HCT116 (cell line): ENCODE measurements at regions not wholly inside any gene's neighbourhood (a gene's known extent, or its start where the extent isn't known, plus 50 kb on each side); places are given as distances from the start of the nearest gene placed in this dataset.

Experiments
- ATAC-seq: fragments of 200-7000 bp; cut with Tn5 transposase; 2 replicates; pipeline ENCODE4 v1.9.1; 2020; ENCODE audit warnings: mild to moderate bottlenecking, moderate library complexity
- BruUV-seq: library from RNA; stranded (reverse); fragments of 400-500 nt; replicated peaks from 2 replicates; lab custom pipeline; 2021; lab: Mats Ljungman, UMichigan
- CTCF ChIA-PET: fragments of 300-600 bp; sonication (Branson Sonifier 250); formaldehyde crosslinking; loops from one replicate; lab custom pipeline; 2021; ENCODE audit warnings: antibody characterized with exemption; lab: Charles Lee
- POLR2A ChIA-PET: fragments of 300-600, 350-600 bp; sonication (Branson Sonifier 250); formaldehyde crosslinking; loops from one replicate; lab custom pipeline; 2021; ENCODE audit warnings: antibody characterized with exemption; lab: Charles Lee
- RAD21 ChIA-PET, 2 experiments: fragments of 300-600 bp; sonication (Branson Sonifier 250); formaldehyde crosslinking; loops; one replicate each; lab custom pipeline; 2023; ENCODE audit warnings: low total read pairs in 2 of 2; ENCODE audit not compliant: uncharacterized antibody in 2 of 2, unreplicated experiment in 2 of 2, low non-redundant PET in 1 of 2; lab: Charles Lee
- DNase-seq: peaks from one replicate; pipeline ENCODE4 v3.0.0-alpha.2; 2010; ENCODE audit warnings: low read depth, low spot score
- H2AFZ ChIP-seq: fragments of 200-600 bp; shearing (Covaris generic), sonication (generic); 2 replicates; pipeline ENCODE4 v1.6.1; 2017; ENCODE audit warnings: low read depth, mixed run types, mixed read lengths, antibody characterized with exemption, low read length; ENCODE audit not compliant: poor library complexity, severe bottlenecking
- H3K27ac ChIP-seq: 2 replicates; pipeline ENCODE4 v1.5.1; 2012; ENCODE audit warnings: low read depth, low read length
- H3K27me3 ChIP-seq: fragments of 200-600 bp; sonication (generic); 2 replicates; pipeline ENCODE4 v1.6.1; 2016; ENCODE audit warnings: mixed run types, low read length, mixed read lengths; ENCODE audit not compliant: insufficient read depth
- H3K36me3 ChIP-seq, 2 experiments: fragments of 200-500 bp in 1 of 2; fragments of 200-600 bp in 1 of 2; sonication (Bioruptor generic) in 1 of 2; sonication (generic) in 1 of 2; 2 replicates each; pipeline versions ENCODE4 v1.5.1 to v1.6.1; 2014 to 2016; ENCODE audit warnings: low read length in 2 of 2, inconsistent platforms in 1 of 2, mixed read lengths in 1 of 2, mixed run types in 1 of 2; ENCODE audit not compliant: insufficient read depth in 2 of 2, control insufficient read depth in 1 of 2
- H3K4me1 ChIP-seq, 2 experiments: fragments of 200-600 bp in 1 of 2; sonication (generic) in 1 of 2; 2 replicates each; pipeline versions ENCODE4 v1.5.1 to v1.6.1; 2012 to 2017; ENCODE audit warnings: low read length in 2 of 2, inconsistent platforms in 1 of 2, mild to moderate bottlenecking in 1 of 2, mixed read lengths in 1 of 2, mixed run types in 1 of 2, moderate library complexity in 1 of 2; ENCODE audit not compliant: insufficient read depth in 2 of 2, control insufficient read depth in 1 of 2
- H3K4me2 ChIP-seq: fragments of 200-600 bp; sonication (generic); 2 replicates; pipeline ENCODE4 v1.6.1; 2017; ENCODE audit warnings: mixed run types, low read length, mixed read lengths
- H3K4me3 ChIP-seq, 2 experiments: fragments of 200-600 bp in 1 of 2; sonication (generic) in 1 of 2; replicated peaks in 1 of 2; 2 replicates each; pipeline ENCODE4 v1.5.1; 2011 to 2016; ENCODE audit warnings: low read length in 2 of 2, control low read depth in 1 of 2, low read depth in 1 of 2, mild to moderate bottlenecking in 1 of 2, mixed read lengths in 1 of 2, mixed run types in 1 of 2
- H3K79me2 ChIP-seq: fragments of 200-600 bp; sonication (generic); 2 replicates; pipeline ENCODE4 v1.6.1; 2017; ENCODE audit warnings: mild to moderate bottlenecking, mixed run types, low read length, moderate library complexity, mixed read lengths; ENCODE audit not compliant: insufficient read depth
- H3K9ac ChIP-seq: fragments of 200-600 bp; sonication (generic); 2 replicates; pipeline ENCODE4 v1.6.1; 2016; ENCODE audit warnings: low read length, mixed read lengths
- H3K9me2 ChIP-seq: fragments of 200-600 bp; sonication (generic), shearing (Covaris generic); 2 replicates; pipeline ENCODE4 v1.6.1; 2017; ENCODE audit warnings: mixed run types, mild to moderate bottlenecking, moderate library complexity; ENCODE audit not compliant: insufficient read depth
- H3K9me3 ChIP-seq, 2 experiments: fragments of 200-500 bp in 1 of 2; fragments of 200-600 bp in 1 of 2; sonication (Bioruptor generic) in 1 of 2; sonication (generic) in 1 of 2; 2 replicates each; pipeline ENCODE4 v1.6.1; 2014 to 2017; ENCODE audit warnings: low read length in 2 of 2, mixed read lengths in 2 of 2, inconsistent platforms in 1 of 2, low read depth in 1 of 2, mild to moderate bottlenecking in 1 of 2, mixed run types in 1 of 2, moderate library complexity in 1 of 2; ENCODE audit not compliant: control insufficient read depth in 1 of 2, insufficient read depth in 1 of 2
- H4K20me1 ChIP-seq: fragments of 200-600 bp; sonication (generic), shearing (Covaris generic); 2 replicates; pipeline ENCODE4 v1.6.1; 2017; ENCODE audit warnings: mixed run types, mild to moderate bottlenecking, moderate library complexity; ENCODE audit not compliant: insufficient read depth
- CBX3 ChIP-seq: IDR thresholded peaks from 2 replicates; pipeline ENCODE4 v1.6.1; 2012; ENCODE audit warnings: low read depth
- CEBPB ChIP-seq: IDR thresholded peaks from 2 replicates; pipeline ENCODE4 v1.6.1; 2012; ENCODE audit warnings: low read depth
- EGR1 ChIP-seq: IDR thresholded peaks from 2 replicates; pipeline ENCODE4 v1.6.1; 2012; ENCODE audit warnings: low read depth
- EZH2 ChIP-seq: fragments of 200-600 bp; sonication (generic); IDR thresholded peaks from 2 replicates; pipeline ENCODE4 v1.6.1; 2017; ENCODE audit warnings: antibody characterized with exemption, mixed run types
- EZH2phosphoT487 ChIP-seq: fragments of 200-600 bp; IDR thresholded peaks from 2 replicates; pipeline ENCODE4 v1.6.1; 2018; ENCODE audit warnings: antibody characterized with exemption, borderline replicate concordance
- FOSL1 ChIP-seq: IDR thresholded peaks from 2 replicates; pipeline ENCODE4 v1.6.1; 2012; ENCODE audit warnings: low read depth
- JUND ChIP-seq: IDR thresholded peaks from 2 replicates; pipeline ENCODE4 v1.6.1; 2012
- POLR2A ChIP-seq: IDR thresholded peaks from 2 replicates; pipeline ENCODE4 v1.7.0; 2011; ENCODE audit warnings: borderline replicate concordance; ENCODE audit not compliant: insufficient read depth, insufficient read length; ENCODE audit errors: extremely low read depth
- POLR2AphosphoS5 ChIP-seq: IDR thresholded peaks from 2 replicates; pipeline ENCODE4 v1.6.1; 2011; ENCODE audit warnings: mild to moderate bottlenecking, low read depth, low read length, moderate library complexity
- RAD21 ChIP-seq: IDR thresholded peaks from 2 replicates; pipeline ENCODE4 v1.6.1; 2012; ENCODE audit warnings: low read depth, mild to moderate bottlenecking
- SIN3A ChIP-seq: IDR thresholded peaks from 2 replicates; pipeline ENCODE4 v1.6.1; 2012; ENCODE audit warnings: low read depth
- SP1 ChIP-seq: IDR thresholded peaks from 2 replicates; pipeline ENCODE4 v1.6.1; 2012; ENCODE audit warnings: low read depth
- SRF ChIP-seq: IDR thresholded peaks from 2 replicates; pipeline ENCODE4 v1.6.1; 2012; ENCODE audit warnings: low read depth
- TCF7L2 ChIP-seq: IDR thresholded peaks from 2 replicates; pipeline ENCODE4 v1.7.0; 2011; ENCODE audit warnings: borderline replicate concordance, inconsistent platforms; ENCODE audit not compliant: insufficient read depth, insufficient read length; ENCODE audit errors: extremely low read depth
- YY1 ChIP-seq: IDR thresholded peaks from 2 replicates; pipeline ENCODE4 v1.6.1; 2011; ENCODE audit warnings: low read length, low read depth, moderate library complexity, mild to moderate bottlenecking; ENCODE audit not compliant: insufficient replicate concordance; ENCODE audit errors: extremely low read depth
- intact Hi-C: fragments of 100-400 bp; cut with micrococcal nuclease; formaldehyde crosslinking; loops from 2 replicates; pipeline ENCODE4 v1.10.0; 2022
- TF ChIP-seq, protein P1 (sequence below): IDR thresholded peaks from 2 replicates; pipeline ENCODE4 v1.6.1; 2012
- TF ChIP-seq, protein P2 (sequence below): IDR thresholded peaks from 2 replicates; pipeline ENCODE4 v1.6.1; 2011; ENCODE audit warnings: mild to moderate bottlenecking, low read length, moderate library complexity; ENCODE audit not compliant: insufficient replicate concordance; ENCODE audit errors: extremely low read depth
- TF ChIP-seq, protein P3 (sequence below): IDR thresholded peaks from 2 replicates; pipeline ENCODE4 v1.6.1; 2012

DNA sequence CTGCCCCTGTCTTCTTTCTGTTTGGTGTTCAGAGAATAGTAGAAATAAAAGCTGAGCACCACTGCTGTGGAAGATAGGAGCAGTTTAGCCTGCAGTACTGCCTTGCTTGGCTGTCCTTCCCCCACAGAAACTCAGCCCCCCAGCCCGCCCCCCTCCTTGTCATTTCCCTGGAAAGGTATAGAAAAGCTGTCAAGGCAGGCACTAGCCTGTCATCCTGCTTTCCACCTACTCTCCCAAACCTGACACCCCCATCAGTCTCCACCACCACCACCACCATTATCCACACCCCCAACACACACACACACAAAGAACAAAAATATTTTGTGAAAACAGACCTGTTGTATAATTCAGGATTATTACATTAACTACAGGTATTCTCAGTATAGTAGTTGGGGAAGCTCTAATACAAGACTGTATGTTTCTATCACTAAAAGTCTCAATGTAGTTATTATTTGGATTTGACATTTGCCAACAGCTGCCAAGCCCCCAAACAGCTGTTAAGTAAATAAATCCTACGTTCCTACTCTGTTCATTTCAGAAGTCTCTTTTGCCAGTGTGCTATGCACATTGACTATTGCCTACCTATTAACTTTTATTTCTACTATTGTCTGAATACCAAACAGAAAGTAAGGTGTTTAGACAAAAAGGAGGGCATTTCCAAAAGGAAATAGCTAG lies 128.8 kb downstream of the CYB561 start:
- no peaks in the 10 kb centered on the region for H4K20me1 ChIP-seq
- POLR2A ChIA-PET, result no interaction called here
- H3K9me3 ChIP-seq, result no peaks in the 10 kb centered on the region
- H2AFZ ChIP-seq, result no peak overlapping the region
- ATAC-seq (no peak), DNase-seq (no peak)
- H3K4me3 ChIP-seq, result no peak overlapping the region
- H3K9ac ChIP-seq, result no peak overlapping the region
- H3K79me2 ChIP-seq, result no peaks in the 10 kb centered on the region
- no peak overlapping the region for H3K4me2 ChIP-seq
- RAD21 ChIA-PET, result no interaction called here
- CTCF ChIA-PET, result no interaction called here
- no peaks in the 10 kb centered on the region for H3K9me2 ChIP-seq
- H3K27ac ChIP-seq, result no peak overlapping the region
- no peaks in the 10 kb centered on the region for H3K4me1 ChIP-seq
- TF ChIP-seq, protein P1, sequence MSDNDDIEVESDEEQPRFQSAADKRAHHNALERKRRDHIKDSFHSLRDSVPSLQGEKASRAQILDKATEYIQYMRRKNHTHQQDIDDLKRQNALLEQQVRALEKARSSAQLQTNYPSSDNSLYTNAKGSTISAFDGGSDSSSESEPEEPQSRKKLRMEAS, result no peak
- TF ChIP-seq RAD21 (no peak), CEBPB (no peak)
- no TSS peak for BruUV-seq
- intact Hi-C loops, result no loop called here
- peaks cover 0 to 4% of the 10 kb centered on the region in 2 experiments; a peak in 1 of 4 replicates for H3K36me3 ChIP-seq
- no peaks in the 10 kb centered on the region for H3K27me3 ChIP-seq

DNA sequence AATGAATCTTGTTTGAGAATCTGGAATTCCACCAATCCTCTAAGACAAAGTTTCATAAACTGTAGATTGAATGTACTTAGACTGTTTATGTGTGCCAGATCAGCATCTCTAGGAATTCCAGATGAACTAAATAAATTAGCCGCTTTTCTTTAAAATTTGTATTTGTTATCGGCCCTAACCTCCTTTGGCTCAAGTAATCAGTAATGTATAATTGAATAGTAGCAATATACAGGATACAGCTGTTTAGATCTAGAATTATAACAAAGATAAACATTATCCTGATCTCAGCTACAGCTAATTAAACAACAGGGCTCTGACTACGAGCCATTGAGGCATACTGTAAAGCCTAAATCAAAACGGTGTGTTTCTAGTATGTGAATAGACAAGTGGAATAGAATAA lies 120.3 kb downstream of the CYB561 start:
- DNase-seq, result no peak
- ATAC-seq, result no peak
- Histone ChIP-seq H3K9me3 (no peaks in the 10 kb centered on the region), H3K27ac (no peak overlapping the region), H3K4me2 (no peak overlapping the region), H3K27me3 (no peaks in the 10 kb centered on the region), H3K36me3 (no peaks in the 10 kb centered on the region), H3K9ac (no peak overlapping the region), H2AFZ (no peak overlapping the region)
- BruUV-seq, result no TSS peak
- intact Hi-C loops, result no loop called here
- RAD21 ChIA-PET, result no interaction called here
- POLR2A ChIA-PET, result no interaction called here
- CTCF ChIA-PET, result no interaction called here
- TF ChIP-seq, protein P2, sequence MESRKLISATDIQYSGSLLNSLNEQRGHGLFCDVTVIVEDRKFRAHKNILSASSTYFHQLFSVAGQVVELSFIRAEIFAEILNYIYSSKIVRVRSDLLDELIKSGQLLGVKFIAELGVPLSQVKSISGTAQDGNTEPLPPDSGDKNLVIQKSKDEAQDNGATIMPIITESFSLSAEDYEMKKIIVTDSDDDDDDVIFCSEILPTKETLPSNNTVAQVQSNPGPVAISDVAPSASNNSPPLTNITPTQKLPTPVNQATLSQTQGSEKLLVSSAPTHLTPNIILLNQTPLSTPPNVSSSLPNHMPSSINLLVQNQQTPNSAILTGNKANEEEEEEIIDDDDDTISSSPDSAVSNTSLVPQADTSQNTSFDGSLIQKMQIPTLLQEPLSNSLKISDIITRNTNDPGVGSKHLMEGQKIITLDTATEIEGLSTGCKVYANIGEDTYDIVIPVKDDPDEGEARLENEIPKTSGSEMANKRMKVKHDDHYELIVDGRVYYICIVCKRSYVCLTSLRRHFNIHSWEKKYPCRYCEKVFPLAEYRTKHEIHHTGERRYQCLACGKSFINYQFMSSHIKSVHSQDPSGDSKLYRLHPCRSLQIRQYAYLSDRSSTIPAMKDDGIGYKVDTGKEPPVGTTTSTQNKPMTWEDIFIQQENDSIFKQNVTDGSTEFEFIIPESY, result no peak
- TF ChIP-seq, protein P3, sequence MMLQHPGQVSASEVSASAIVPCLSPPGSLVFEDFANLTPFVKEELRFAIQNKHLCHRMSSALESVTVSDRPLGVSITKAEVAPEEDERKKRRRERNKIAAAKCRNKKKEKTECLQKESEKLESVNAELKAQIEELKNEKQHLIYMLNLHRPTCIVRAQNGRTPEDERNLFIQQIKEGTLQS, result no peak
- no peak for TF ChIP-seq SIN3A
- TF ChIP-seq SRF, result no peak
- TF ChIP-seq POLR2A, result no peak
- TF ChIP-seq YY1, result no peak
- no peak for TF ChIP-seq SP1
- TF ChIP-seq RAD21, result no peak
- TF ChIP-seq POLR2AphosphoS5, result no peak
- no peak for TF ChIP-seq JUND
- no peak for TF ChIP-seq FOSL1
- no peak for TF ChIP-seq EGR1
- TF ChIP-seq TCF7L2, result no peak
- TF ChIP-seq, protein P1, result no peak
- TF ChIP-seq CEBPB, result no peak
- no peak for TF ChIP-seq EZH2phosphoT487
- TF ChIP-seq CBX3, result no peak
- no peak for TF ChIP-seq EZH2
- TF ChIP-seq, all 23 proteins: peak for 0
- H3K9me2 ChIP-seq, result no peaks in the 10 kb centered on the region
- no peaks in the 10 kb centered on the region for H3K4me1 ChIP-seq
- no peaks in the 10 kb centered on the region for H3K79me2 ChIP-seq
- H3K4me3 ChIP-seq, result no peak overlapping the region
- no peaks in the 10 kb centered on the region for H4K20me1 ChIP-seq
